B cell (primary cell): ENCODE measurements at regions not wholly inside any gene's neighbourhood (a gene's known extent, or its start where the extent isn't known, plus 50 kb on each side); places are given as distances from the start of the nearest gene placed in this dataset.

ENCODE experiments used
- ATAC-seq: fragments of 200-7000 bp; cut with Tn5 transposase; one replicate; pipeline ENCODE4 v1.10.0; 2021; ENCODE audit warnings: low read depth, mild to moderate bottlenecking, moderate number of reproducible peaks, moderate library complexity
- CTCF ChIA-PET: fragments of 350-600 bp; sonication (Branson Sonifier 250); formaldehyde crosslinking; loops from one replicate; lab custom pipeline; 2021; ENCODE audit warnings: antibody characterized with exemption, inconsistent platforms; lab: Charles Lee
- POLR2A ChIA-PET: fragments of 350-600 bp; sonication (Branson Sonifier 250); formaldehyde crosslinking; loops from one replicate; lab custom pipeline; 2021; ENCODE audit warnings: antibody characterized with exemption; lab: Charles Lee
- DNase-seq: peaks from one replicate; pipeline ENCODE4 v3.0.0; 2013
- H2AFZ ChIP-seq: 2 replicates; pipeline ENCODE4 v1.6.1; 2012; ENCODE audit warnings: mild to moderate bottlenecking, low read depth, low read length; ENCODE audit not compliant: insufficient read depth, poor library complexity, severe bottlenecking
- H3K27ac ChIP-seq, 2 donors: 1 replicate in 1 of 2; 2 replicates in 1 of 2; pipeline ENCODE4 v1.5.1; 2012 to 2013; ENCODE audit warnings: low read length in 2 of 2, mild to moderate bottlenecking in 2 of 2, moderate library complexity in 1 of 2
- H3K27me3 ChIP-seq, 4 experiments: fragments of 200-600 bp in 1 of 4; sonication (generic) in 1 of 4; replicated peaks in 1 of 4; 1 replicate in 2 of 4; 2 replicates in 2 of 4; pipeline versions ENCODE4 v1.6.1 to v1.7.0; 2013 to 2016; ENCODE audit warnings: low read length in 3 of 4, mild to moderate bottlenecking in 2 of 4, mixed read lengths in 1 of 4, moderate library complexity in 1 of 4; ENCODE audit not compliant: insufficient read depth in 4 of 4, control insufficient read depth in 3 of 4; ENCODE audit errors: control extremely low read depth in 1 of 4
- H3K36me3 ChIP-seq, 2 experiments: replicated peaks in 1 of 2; 1 replicate in 1 of 2; 2 replicates in 1 of 2; pipeline versions ENCODE4 v1.6.1 to v1.7.1; 2013; ENCODE audit warnings: low read length in 1 of 2; ENCODE audit not compliant: insufficient read depth in 2 of 2, control insufficient read depth in 1 of 2; ENCODE audit errors: control extremely low read depth in 1 of 2, extremely low read depth in 1 of 2
- H3K4me1 ChIP-seq, 2 donors: fragments of 200-600 bp in 1 of 2; sonication (generic) in 1 of 2; 1 replicate in 1 of 2; 2 replicates in 1 of 2; pipeline versions ENCODE4 v1.5.1 to v1.6.1; 2013 to 2017; ENCODE audit warnings: low read length in 2 of 2; ENCODE audit not compliant: control insufficient read depth in 2 of 2, insufficient read depth in 2 of 2
- H3K4me2 ChIP-seq: replicated peaks from 2 replicates; pipeline ENCODE3; 2012; ENCODE audit warnings: mild to moderate bottlenecking, low read depth, low read length; ENCODE audit not compliant: poor library complexity, severe bottlenecking
- H3K4me3 ChIP-seq, 5 experiments: fragments of 200-600 bp in 1 of 5; sonication (generic) in 1 of 5; 1 replicate in 3 of 5; 2 replicates in 2 of 5; pipeline versions ENCODE4 v1.5.1 to v1.7.0; 2011 to 2016; ENCODE audit warnings: low read length in 4 of 5, mild to moderate bottlenecking in 4 of 5, low read depth in 2 of 5, control low read depth in 1 of 5, moderate library complexity in 1 of 5; ENCODE audit not compliant: insufficient read depth in 1 of 5; ENCODE audit errors: control extremely low read depth in 1 of 5, extremely low read depth in 1 of 5
- H3K79me2 ChIP-seq: fragments of 200-600 bp; sonication (generic); one replicate; pipeline ENCODE4 v1.6.0; 2016; ENCODE audit warnings: low read length; ENCODE audit not compliant: control insufficient read depth, insufficient read depth
- H3K9ac ChIP-seq: fragments of 200-600 bp; sonication (generic); 2 replicates; pipeline ENCODE4 v1.6.1; 2017; ENCODE audit warnings: mild to moderate bottlenecking, low read length, moderate library complexity
- H3K9me3 ChIP-seq, 3 donors: one replicate each; pipeline versions ENCODE4 v1.6.1 to v1.7.1; 2013; ENCODE audit warnings: low read length in 2 of 3; ENCODE audit not compliant: control insufficient read depth in 2 of 3, insufficient read depth in 1 of 3; ENCODE audit errors: control extremely low read depth in 1 of 3
- H4K20me1 ChIP-seq: 2 replicates; pipeline ENCODE4 v1.6.0; 2012; ENCODE audit warnings: mild to moderate bottlenecking, low read length; ENCODE audit not compliant: insufficient read depth, control insufficient read depth, poor library complexity, severe bottlenecking
- H3K27ac Mint-ChIP-seq: one replicate; pipeline ENCODE4 v1.8.0; 2021; ENCODE audit warnings: mixed read lengths
- H3K27me3 Mint-ChIP-seq: one replicate; pipeline ENCODE4 v1.8.0; 2021; ENCODE audit warnings: mixed read lengths
- H3K4me1 Mint-ChIP-seq: one replicate; pipeline ENCODE4 v1.8.0; 2021; ENCODE audit warnings: mixed read lengths
- H3K4me3 Mint-ChIP-seq: one replicate; pipeline ENCODE4 v1.8.0; 2021; ENCODE audit warnings: mixed read lengths
- H3K9me3 Mint-ChIP-seq: one replicate; pipeline ENCODE4 v1.8.0; 2022; ENCODE audit warnings: mixed read lengths; ENCODE audit not compliant: insufficient read depth
- CTCF ChIP-seq: fragments of 200-600 bp; IDR thresholded peaks from one replicate; pipeline ENCODE4 v1.8.0; 2022; ENCODE audit warnings: antibody characterized with exemption, mild to moderate bottlenecking
- EZH2 ChIP-seq: IDR thresholded peaks from 2 replicates; pipeline ENCODE4 v1.6.1; 2012; ENCODE audit warnings: borderline replicate concordance, low read depth, mild to moderate bottlenecking, moderate library complexity, low read length; ENCODE audit not compliant: insufficient read depth, poor library complexity, severe bottlenecking
- WGBS: methylation state at CpG from one replicate; pipeline ENCODE4 v1.1.5; 2013; ENCODE audit warnings: missing lambda C conversion rate; ENCODE audit not compliant: insufficient coverage; 5-methylcytosine and 5-hydroxymethylcytosine counted together
- intact Hi-C: fragments of 100-400 bp; cut with micrococcal nuclease; formaldehyde crosslinking; loops from one replicate; pipeline ENCODE4 v1.10.0; 2022

DNA sequence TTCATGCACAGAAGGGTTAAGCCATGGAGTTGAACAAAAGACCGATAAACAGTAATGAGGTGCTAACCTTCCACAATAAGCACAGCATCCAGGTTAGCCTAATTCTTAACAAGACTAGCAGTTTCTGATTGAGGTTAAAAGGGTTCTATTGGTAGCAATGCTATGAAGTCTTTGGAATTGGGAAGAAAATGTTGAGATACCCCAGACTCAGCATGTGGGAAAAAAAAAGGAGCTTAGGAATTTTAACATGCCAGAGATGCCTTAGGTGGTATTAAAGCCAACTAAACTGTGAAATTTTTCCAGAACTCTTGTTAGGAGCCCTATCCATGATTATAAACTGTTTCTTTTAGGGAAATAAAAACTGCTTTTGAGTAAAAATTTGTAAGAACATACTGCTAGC lies 391.7 kb downstream of the GABRG1 start:
- ChIA-PET POLR2A (no interaction called here), CTCF (no interaction called here)
- H3K36me3 ChIP-seq = no peaks in the 10 kb centered on the region
- no peak for ATAC-seq
- no peaks in the 10 kb centered on the region for H3K9me3 ChIP-seq
- Mint-ChIP-seq H3K27ac (no peak overlapping the region), H3K9me3 (peaks cover 2% of the 10 kb centered on the region), H3K4me1 (no peaks in the 10 kb centered on the region), H3K4me3 (no peak overlapping the region), H3K27me3 (no peaks in the 10 kb centered on the region)
- TF ChIP-seq CTCF (no peak), EZH2 (no peak)
- no peaks in the 10 kb centered on the region for H3K4me1 ChIP-seq
- no peaks in the 10 kb centered on the region for H3K79me2 ChIP-seq
- no peak overlapping the region for H3K4me3 ChIP-seq
- no peaks in the 10 kb centered on the region for H4K20me1 ChIP-seq
- intact Hi-C loops = no loop called here
- DNase-seq = no peak
- no peaks in the 10 kb centered on the region for H3K27me3 ChIP-seq
- WGBS = no CpG with 5 or more reads among the region's 1 CpG
- H3K4me2 ChIP-seq = no peak overlapping the region
- no peak overlapping the region for H3K9ac ChIP-seq
- H3K27ac ChIP-seq = no peak overlapping the region
- H2AFZ ChIP-seq = no peak overlapping the region

DNA sequence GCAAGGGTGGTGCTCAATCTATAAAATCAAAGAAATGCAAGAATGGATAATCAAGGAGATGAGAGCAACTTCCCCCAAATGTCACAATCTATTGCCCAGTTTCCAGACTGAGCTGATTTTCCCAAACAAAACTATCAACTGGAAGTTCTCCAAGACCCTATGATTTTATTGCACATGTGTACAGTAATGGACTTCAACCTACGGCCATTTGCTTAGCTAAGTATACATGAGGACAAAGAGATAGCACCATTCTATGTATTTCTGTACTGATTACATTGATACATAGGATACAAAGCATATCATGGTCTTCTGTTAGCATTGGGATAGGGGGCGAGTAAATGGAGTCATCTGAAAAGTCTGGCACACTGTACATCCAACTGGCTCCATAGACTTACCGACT lies 407.8 kb downstream of the GABRG1 start:
- WGBS = 100% methylated on average over 1 of the region's 3 CpGs
- Mint-ChIP-seq H3K4me1 (no peaks in the 10 kb centered on the region), H3K27ac (no peak overlapping the region), H3K4me3 (no peak overlapping the region), H3K9me3 (peaks cover 6% of the 10 kb centered on the region), H3K27me3 (no peaks in the 10 kb centered on the region)
- DNase-seq (no peak), ATAC-seq (no peak)
- Histone ChIP-seq H3K4me3 (no peak overlapping the region), H3K4me1 (no peaks in the 10 kb centered on the region), H2AFZ (no peak overlapping the region), H4K20me1 (no peaks in the 10 kb centered on the region), H3K9ac (no peak overlapping the region), H3K9me3 (peaks cover 0 to 5% (median 0%) of the 10 kb centered on the region in 3 donors), H3K36me3 (no peaks in the 10 kb centered on the region), H3K27me3 (no peaks in the 10 kb centered on the region), H3K4me2 (no peak overlapping the region), H3K79me2 (no peaks in the 10 kb centered on the region), H3K27ac (no peak overlapping the region)
- POLR2A ChIA-PET = no interaction called here
- intact Hi-C loops = no loop called here
- TF ChIP-seq EZH2 (no peak), CTCF (no peak)
- CTCF ChIA-PET = no interaction called here
